GM19467 (cell line): ENCODE measurements at regions not wholly inside any gene's neighbourhood (a gene's known extent, or its start where the extent isn't known, plus 50 kb on each side); places are given as distances from the start of the nearest gene placed in this dataset.

Experiments
- ATAC-seq: cut with Tn5 transposase; IDR thresholded peaks from one replicate; pipeline ENCODE4 v1.9.1; 2021; ENCODE audit warnings: mild to moderate bottlenecking, moderate library complexity; ENCODE audit not compliant: unreplicated experiment

- ATAC-seq: no peak
These were observed 184.0 kb upstream of the LYZL1 start for GRCh38 chr10:29104661-29105399.

DNA sequence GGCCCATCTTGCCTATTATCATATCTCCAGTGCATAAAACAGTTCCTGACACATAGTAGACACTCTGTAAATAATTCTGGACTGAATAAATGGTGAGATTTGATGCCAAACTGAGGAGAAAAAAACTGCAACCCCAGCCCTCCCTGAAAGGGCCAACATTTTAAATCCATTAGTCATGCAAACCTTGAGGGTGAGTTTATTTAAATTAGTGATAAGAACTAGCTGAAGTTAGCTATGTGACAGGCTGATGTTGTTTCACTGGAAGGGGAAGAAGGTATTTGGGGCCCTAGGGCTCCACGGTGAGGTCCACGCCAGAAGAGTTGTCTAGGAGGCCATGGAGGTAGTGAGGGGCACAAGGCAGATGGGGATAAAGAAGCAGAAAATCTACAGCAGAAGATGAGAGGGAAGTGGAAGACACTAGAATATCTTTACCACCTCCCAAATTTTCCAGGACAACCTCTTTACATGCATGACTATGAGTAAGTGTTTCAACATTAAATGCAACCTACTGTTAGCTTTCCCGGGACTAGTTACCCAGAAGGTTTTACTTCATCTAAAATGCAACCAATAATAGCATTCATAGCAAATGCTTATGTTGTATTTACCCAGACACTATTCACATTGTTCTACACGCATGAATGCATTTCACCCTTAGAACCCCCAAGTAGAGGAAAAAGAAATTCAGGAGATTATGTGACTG lies 183.2 kb upstream of the LYZL1 start:
- no peak for ATAC-seq

- ATAC-seq: no peak
These were observed 182.6 kb upstream of the LYZL1 start for GRCh38 chr10:29106287-29106686.

GRCh38 chr10:29107866-29108498 lies 180.9 kb upstream of the LYZL1 start:
- no peak for ATAC-seq

DNA sequence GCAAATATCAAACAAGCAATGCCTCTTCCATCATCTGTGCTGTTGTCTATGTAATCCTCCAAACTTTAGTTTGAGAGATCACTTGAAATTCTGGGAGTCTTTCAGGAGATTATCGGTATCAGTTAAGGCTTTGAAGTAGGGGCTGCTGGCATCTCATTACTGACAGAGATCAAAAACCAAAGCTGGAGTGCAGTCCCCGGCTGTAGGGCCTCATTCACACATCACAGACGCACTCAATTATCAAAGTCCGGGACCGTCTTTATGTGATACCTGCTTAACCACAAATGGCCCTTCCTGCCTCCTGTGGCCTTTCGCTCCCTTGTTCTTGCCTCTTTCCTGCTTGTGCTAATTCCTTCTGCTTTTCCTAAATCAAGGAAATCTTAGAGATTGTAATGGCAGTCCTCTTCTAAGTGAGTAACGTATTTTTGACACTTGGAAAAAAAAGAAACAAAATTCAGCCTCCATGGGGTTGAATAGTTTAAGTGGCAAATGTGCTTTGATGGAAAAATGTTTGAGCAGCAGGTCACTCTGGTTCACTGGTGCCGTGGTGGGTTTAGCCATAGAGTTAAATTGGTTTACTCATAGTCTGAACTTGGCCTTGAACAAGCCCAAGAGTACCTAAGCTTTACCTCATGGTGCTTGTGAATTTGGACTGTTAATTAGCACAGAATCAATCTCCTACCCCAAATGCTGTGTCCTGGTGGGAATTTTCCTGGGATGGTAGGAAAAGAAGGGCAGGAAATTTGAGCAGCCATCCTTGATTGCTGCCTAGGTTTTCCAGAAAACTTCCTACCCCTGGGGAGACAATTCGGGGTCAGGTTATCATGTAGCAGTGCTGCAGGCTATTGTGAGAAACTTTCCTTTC lies 178.9 kb upstream of the LYZL1 start:
- no peak for ATAC-seq

GRCh38 chr10:29112827-29113615 lies 175.8 kb upstream of the LYZL1 start:
- ATAC-seq: no peak

DNA sequence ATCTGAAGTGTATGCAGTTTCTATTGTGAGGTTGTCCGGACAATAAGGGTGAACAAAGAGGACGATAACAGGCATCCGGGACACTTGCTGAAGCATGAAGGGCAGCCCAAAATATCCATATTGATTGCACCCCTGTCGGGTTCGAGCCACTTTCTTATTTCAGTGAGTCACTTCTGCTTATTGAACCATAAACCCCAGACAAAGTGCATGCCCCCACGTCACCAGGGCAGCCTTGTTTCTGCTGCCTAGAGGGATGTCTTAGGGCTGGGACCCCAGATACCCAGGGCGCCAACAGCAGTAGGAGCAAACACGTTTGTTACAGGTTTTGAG lies 175.3 kb upstream of the LYZL1 start:
- ATAC-seq: no peak

GRCh38 chr10:29114141-29114540 lies 174.7 kb upstream of the LYZL1 start:
- no peak for ATAC-seq

GRCh38 chr10:29117781-29118180 lies 171.1 kb upstream of the LYZL1 start:
- no peak for ATAC-seq

- no peak for ATAC-seq
These were observed 169.5 kb upstream of the LYZL1 start for GRCh38 chr10:29119374-29119773.

DNA sequence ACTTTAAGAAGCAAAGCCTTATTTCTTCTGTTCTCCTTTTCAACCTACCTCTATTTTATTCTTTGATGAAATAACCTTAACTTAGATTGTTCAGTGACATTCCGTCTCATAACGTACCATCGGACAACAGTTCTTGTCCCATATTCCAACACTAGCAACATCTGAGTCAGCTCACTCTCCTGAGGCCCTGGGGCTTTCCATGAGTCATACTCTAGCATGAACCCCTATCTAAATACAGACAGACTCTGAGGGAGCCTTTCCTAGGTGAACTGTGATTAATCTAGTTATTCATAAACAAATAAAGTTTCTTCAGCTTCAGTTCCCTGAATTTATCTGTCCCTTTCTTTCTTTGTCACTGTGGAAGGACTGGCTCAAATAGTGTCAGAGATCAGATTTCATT lies 168.7 kb upstream of the LYZL1 start:
- no peak for ATAC-seq

GRCh38 chr10:29124864-29125263 lies 164.0 kb upstream of the LYZL1 start:
- no peak for ATAC-seq

GRCh38 chr10:29127037-29127700 lies 161.7 kb upstream of the LYZL1 start:
- no peak for ATAC-seq

- no peak for ATAC-seq
These were observed 161.1 kb upstream of the LYZL1 start for GRCh38 chr10:29127731-29128130.

DNA sequence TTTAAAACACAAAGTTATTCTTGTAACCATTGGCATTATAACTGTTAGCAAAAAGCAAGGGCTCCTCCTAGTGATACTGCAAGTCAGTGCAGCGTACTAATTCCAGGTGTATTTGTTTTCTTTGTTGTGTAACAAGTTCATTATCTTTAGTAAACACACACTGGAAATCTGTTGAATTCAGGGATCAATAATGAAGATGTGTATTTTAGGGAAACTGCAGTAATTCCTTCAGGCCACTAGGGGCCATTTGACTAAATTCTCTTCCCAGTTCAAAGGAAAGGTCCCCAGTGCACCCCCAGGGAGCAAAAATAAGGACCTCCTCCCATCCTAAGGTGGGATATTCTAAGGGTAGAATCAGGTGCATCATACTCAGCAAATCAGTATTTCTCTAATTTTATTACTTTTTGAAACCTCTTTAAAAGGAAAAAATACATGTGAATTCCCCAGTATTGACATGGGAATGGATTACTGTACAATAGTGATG lies 158.6 kb upstream of the LYZL1 start:
- no peak for ATAC-seq

- no peak for ATAC-seq
These were observed 156.8 kb upstream of the LYZL1 start for GRCh38 chr10:29131952-29132547.

DNA sequence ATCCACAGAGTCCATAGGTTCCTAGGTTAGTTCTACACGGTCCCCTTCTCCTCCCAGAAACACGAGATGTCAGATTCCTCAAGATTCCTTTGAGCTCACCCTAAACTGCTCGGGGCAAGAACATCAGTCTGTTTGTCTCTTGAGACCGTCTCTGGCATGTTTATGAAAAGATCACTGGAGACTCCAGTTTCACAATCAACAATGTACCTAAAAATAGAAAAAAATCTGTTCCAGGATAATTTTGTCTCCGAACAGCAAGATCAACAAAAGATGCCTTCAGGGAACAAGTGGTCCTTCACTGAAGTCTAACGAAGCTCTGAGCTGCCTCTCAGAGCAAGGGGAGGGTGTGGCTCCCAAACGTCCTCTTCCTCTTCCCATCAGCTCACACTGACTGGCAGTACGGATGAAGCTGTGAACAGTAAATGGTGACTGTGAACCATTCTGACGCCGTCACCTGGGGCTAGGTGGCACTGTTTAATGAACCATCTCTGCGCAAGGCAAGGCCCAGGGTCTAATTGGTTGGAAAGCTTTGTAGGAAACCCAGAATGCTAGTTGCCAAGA lies 156.2 kb upstream of the LYZL1 start:
- ATAC-seq: no peak

- no peak for ATAC-seq
These were observed 153.5 kb upstream of the LYZL1 start for GRCh38 chr10:29135337-29135736.

DNA sequence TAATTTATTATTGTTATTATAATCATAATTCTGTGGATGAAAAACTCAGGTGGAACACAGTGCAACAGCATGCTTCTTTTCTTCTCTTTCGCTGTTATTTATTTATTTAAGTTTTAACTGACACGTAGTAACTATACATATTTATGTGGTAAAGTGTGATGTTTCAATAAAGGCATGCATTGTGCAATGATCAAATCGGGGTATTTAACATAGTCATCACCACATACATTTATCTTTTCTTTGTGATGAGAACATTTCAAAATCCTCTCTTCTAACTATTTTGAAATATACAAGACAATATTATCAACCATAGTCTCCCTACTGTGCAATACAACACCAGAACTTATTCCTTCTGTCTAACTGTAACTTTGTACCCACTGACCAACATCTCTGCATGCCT lies 152.5 kb upstream of the LYZL1 start:
- no peak for ATAC-seq
